ENCODE measurements at regions not wholly inside any gene's neighbourhood (a gene's known extent, or its start where the extent isn't known, plus 50 kb on each side); places are given as distances from the start of the nearest gene placed in this dataset.

DNA sequence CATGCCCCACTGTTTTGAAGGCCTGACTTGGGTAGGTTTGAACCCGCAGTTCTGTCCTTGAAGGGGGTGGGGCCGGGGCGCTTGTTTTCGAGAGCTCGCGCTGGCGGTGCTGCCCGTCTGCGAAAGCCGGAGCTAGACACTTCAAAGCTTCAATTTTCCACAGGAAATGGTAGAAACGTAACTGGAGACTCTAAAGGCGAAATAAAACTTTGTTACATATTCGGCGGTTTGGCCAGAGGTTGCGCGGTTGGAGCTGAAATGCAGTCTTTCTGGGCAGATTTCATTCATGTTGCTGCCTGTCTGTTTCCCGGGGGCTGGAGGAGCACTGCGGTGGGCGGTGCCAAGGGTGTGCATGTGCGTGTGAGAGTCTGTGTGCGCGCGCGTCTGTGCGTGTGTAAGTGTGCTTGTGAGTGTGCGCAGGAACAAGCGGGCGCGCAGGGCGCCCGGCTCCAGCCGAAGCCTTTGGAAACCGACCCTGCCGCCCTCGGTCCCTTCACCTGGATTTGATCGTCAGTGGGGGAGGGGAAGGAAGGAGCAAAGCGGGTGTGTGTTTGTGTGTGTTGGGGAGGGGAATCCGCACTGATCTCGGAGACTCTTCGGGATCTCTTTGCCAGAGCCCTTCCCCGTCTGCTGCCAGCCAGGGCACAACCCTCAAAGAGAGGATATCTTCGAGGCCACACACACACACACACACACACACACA, 227.7 kb upstream of the CRY1 start:
- TF ChIP-seq, protein P1, sequence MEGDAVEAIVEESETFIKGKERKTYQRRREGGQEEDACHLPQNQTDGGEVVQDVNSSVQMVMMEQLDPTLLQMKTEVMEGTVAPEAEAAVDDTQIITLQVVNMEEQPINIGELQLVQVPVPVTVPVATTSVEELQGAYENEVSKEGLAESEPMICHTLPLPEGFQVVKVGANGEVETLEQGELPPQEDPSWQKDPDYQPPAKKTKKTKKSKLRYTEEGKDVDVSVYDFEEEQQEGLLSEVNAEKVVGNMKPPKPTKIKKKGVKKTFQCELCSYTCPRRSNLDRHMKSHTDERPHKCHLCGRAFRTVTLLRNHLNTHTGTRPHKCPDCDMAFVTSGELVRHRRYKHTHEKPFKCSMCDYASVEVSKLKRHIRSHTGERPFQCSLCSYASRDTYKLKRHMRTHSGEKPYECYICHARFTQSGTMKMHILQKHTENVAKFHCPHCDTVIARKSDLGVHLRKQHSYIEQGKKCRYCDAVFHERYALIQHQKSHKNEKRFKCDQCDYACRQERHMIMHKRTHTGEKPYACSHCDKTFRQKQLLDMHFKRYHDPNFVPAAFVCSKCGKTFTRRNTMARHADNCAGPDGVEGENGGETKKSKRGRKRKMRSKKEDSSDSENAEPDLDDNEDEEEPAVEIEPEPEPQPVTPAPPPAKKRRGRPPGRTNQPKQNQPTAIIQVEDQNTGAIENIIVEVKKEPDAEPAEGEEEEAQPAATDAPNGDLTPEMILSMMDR (IDR thresholded peaks at IDR 0.05; ENCODE audit: low read length), result no peak
- no peak for TF ChIP-seq EZH2 (IDR thresholded peaks at IDR 0.05; ENCODE audit: borderline replicate concordance, low read length)

All from OCI-LY1 (cell line).